ENCODE measurements at regions not wholly inside any gene's neighbourhood (a gene's known extent, or its start where the extent isn't known, plus 50 kb on each side); places are given as distances from the start of the nearest gene placed in this dataset.
"Not testable (repeated sequence)": the region's sequence is repeated elsewhere in the genome, so short reads cannot be mapped to it uniquely, and the experiment has no call there.

GRCh38 chr3:191721390-191721861 lies 260.5 kb downstream of the PYDC2 start:
- DNase-seq = no peak
- no peak for ATAC-seq
- intact Hi-C loops (cut with micrococcal nuclease) = no loop called here

- intact Hi-C loops (cut with micrococcal nuclease) = no loop called here
- DNase-seq (no peak), ATAC-seq (peak; percentile 79)
Measured at GRCh38 chr3:191721990-191722389, 261.0 kb downstream of the PYDC2 start.

- no peak for ATAC-seq
Measured at GRCh38 chr3:191727338-191727737, 266.4 kb downstream of the PYDC2 start.

GRCh38 chr3:191728186-191728585 lies 267.2 kb downstream of the PYDC2 start:
- no peak for ATAC-seq

More at GRCh38 chr3:191727338-191727737, 266.4 kb downstream of the PYDC2 start:
- DNase-seq = no peak
- intact Hi-C loops (cut with micrococcal nuclease) = no loop called here

GRCh38 chr3:191737742-191738141 lies 276.8 kb downstream of the PYDC2 start:
- ATAC-seq (no peak), DNase-seq (no peak)
- intact Hi-C loops (cut with micrococcal nuclease) = no loop called here

More at GRCh38 chr3:191728186-191728585, 267.2 kb downstream of the PYDC2 start:
- no peak for DNase-seq
- intact Hi-C loops (cut with micrococcal nuclease) = no loop called here

GRCh38 chr3:191740712-191741111 lies 279.7 kb downstream of the PYDC2 start:
- intact Hi-C loops (cut with micrococcal nuclease) = no loop called here
- no peak for ATAC-seq
- no peak for DNase-seq

- DNase-seq; intact Hi-C loops (cut with micrococcal nuclease); ATAC-seq: not testable (repeated sequence)
Measured at GRCh38 chr3:191741847-191742350, 280.9 kb downstream of the PYDC2 start.

- ATAC-seq (no peak), DNase-seq (no peak)
- intact Hi-C loops (cut with micrococcal nuclease) = no loop called here
Measured at GRCh38 chr3:191743283-191743682, 282.3 kb downstream of the PYDC2 start.

GRCh38 chr3:191750618-191751017 lies 289.7 kb downstream of the PYDC2 start:
- ATAC-seq = no peak

GRCh38 chr3:191753196-191753595 lies 292.2 kb downstream of the PYDC2 start:
- DNase-seq (no peak), ATAC-seq (no peak)
- intact Hi-C loops (cut with micrococcal nuclease) = no loop called here

More at GRCh38 chr3:191750618-191751017, 289.7 kb downstream of the PYDC2 start:
- no peak for DNase-seq
- intact Hi-C loops (cut with micrococcal nuclease) = no loop called here

- intact Hi-C loops (cut with micrococcal nuclease) = no loop called here
- ATAC-seq (no peak), DNase-seq (no peak)
Measured at GRCh38 chr3:191761906-191762305, 300.9 kb downstream of the PYDC2 start.

GRCh38 chr3:191762323-191762960 lies 301.5 kb downstream of the PYDC2 start:
- intact Hi-C loops (cut with micrococcal nuclease) = no loop called here
- no peak for ATAC-seq
- no peak for DNase-seq

- intact Hi-C loops (cut with micrococcal nuclease) = no loop called here
- no peak for ATAC-seq
- DNase-seq = no peak
Measured at GRCh38 chr3:191768421-191768820, 307.5 kb downstream of the PYDC2 start.

GRCh38 chr3:191770541-191770940 lies 309.6 kb downstream of the PYDC2 start:
- DNase-seq (no peak), ATAC-seq (no peak)
- intact Hi-C loops (cut with micrococcal nuclease) = no loop called here

GRCh38 chr3:191774485-191774884 lies 313.5 kb downstream of the PYDC2 start:
- DNase-seq = no peak
- intact Hi-C loops (cut with micrococcal nuclease) = no loop called here

GRCh38 chr3:191775451-191776233 lies 314.7 kb downstream of the PYDC2 start:
- ATAC-seq = no peak
- no peak for DNase-seq
- intact Hi-C loops (cut with micrococcal nuclease) = no loop called here

More at GRCh38 chr3:191774485-191774884, 313.5 kb downstream of the PYDC2 start:
- ATAC-seq = no peak

- ATAC-seq = no peak
- DNase-seq = no peak
- intact Hi-C loops (cut with micrococcal nuclease) = no loop called here
Measured at GRCh38 chr3:191781044-191781443, 320.1 kb downstream of the PYDC2 start.

- intact Hi-C loops (cut with micrococcal nuclease) = no loop called here
- DNase-seq (no peak), ATAC-seq (no peak)
Measured at GRCh38 chr3:191783024-191783423, 322.1 kb downstream of the PYDC2 start.

GRCh38 chr3:191790934-191791333 lies 330.0 kb downstream of the PYDC2 start:
- intact Hi-C loops (cut with micrococcal nuclease) = no loop called here
- DNase-seq (no peak), ATAC-seq (no peak)

- intact Hi-C loops (cut with micrococcal nuclease) = no loop called here
- no peak for DNase-seq
- no peak for ATAC-seq
Measured at GRCh38 chr3:191792580-191792979, 331.6 kb downstream of the PYDC2 start.
